Astrocyte (in vitro differentiated cells and primary cell): ENCODE measurements at regions not wholly inside any gene's neighbourhood (a gene's known extent, or its start where the extent isn't known, plus 50 kb on each side); places are given as distances from the start of the nearest gene placed in this dataset.

ENCODE experiments used
- DNase-seq: peaks from one replicate; pipeline ENCODE4 v3.0.0-alpha.2; 2010; ENCODE audit warnings: low read depth
- FAIRE-seq: peaks from 2 replicates; lab custom pipeline; 2011; peaks lifted over from hg19 to GRCh38; lab: Jason Lieb, UNC
- H2AFZ ChIP-seq: 2 replicates; pipeline ENCODE4 v1.6.0; 2012; ENCODE audit warnings: low read depth, low read length, inconsistent platforms
- H3K27ac ChIP-seq: 2 replicates; pipeline ENCODE4 v1.5.1; 2011; ENCODE audit warnings: low read depth, low read length, inconsistent platforms
- H3K27me3 ChIP-seq: 2 replicates; pipeline ENCODE4 v1.6.0; 2011; ENCODE audit warnings: low read length, inconsistent platforms; ENCODE audit not compliant: insufficient read depth
- H3K36me3 ChIP-seq: 2 replicates; pipeline ENCODE4 v1.5.1; 2011; ENCODE audit warnings: low read length, inconsistent platforms; ENCODE audit not compliant: insufficient read depth
- H3K4me1 ChIP-seq: 2 replicates; pipeline ENCODE4 v1.5.1; 2011; ENCODE audit warnings: low read length, inconsistent platforms; ENCODE audit not compliant: insufficient read depth
- H3K4me2 ChIP-seq: 2 replicates; pipeline ENCODE4 v1.6.0; 2012; ENCODE audit warnings: low read length, inconsistent platforms
- H3K4me3 ChIP-seq: 2 replicates; pipeline ENCODE4 v1.5.1; 2011; ENCODE audit warnings: low read depth, mild to moderate bottlenecking, low read length, inconsistent platforms; ENCODE audit not compliant: insufficient read depth
- H3K79me2 ChIP-seq: 2 replicates; pipeline ENCODE4 v1.6.0; 2012; ENCODE audit warnings: mild to moderate bottlenecking, low read length, inconsistent platforms; ENCODE audit not compliant: insufficient read depth
- H3K9ac ChIP-seq: 2 replicates; pipeline ENCODE4 v1.6.0; 2012; ENCODE audit warnings: mild to moderate bottlenecking, low read length, inconsistent platforms
- H3K9me3 ChIP-seq: 2 replicates; pipeline ENCODE4 v1.5.1; 2012; ENCODE audit warnings: low read depth, mild to moderate bottlenecking, low read length, inconsistent platforms; ENCODE audit not compliant: insufficient read depth
- H4K20me1 ChIP-seq: 2 replicates; pipeline ENCODE4 v1.6.0; 2012; ENCODE audit warnings: low read length, inconsistent platforms; ENCODE audit not compliant: insufficient read depth
- H3K27ac Mint-ChIP-seq: one replicate; pipeline ENCODE4 v1.8.0; 2021; ENCODE audit warnings: mild to moderate bottlenecking, mixed read lengths; ENCODE audit not compliant: unreplicated experiment
- H3K27me3 Mint-ChIP-seq: one replicate; pipeline ENCODE4 v1.8.0; 2021; ENCODE audit warnings: low read depth, mixed read lengths; ENCODE audit not compliant: unreplicated experiment
- H3K36me3 Mint-ChIP-seq: one replicate; pipeline ENCODE4 v1.8.0; 2021; ENCODE audit warnings: low read depth, mixed read lengths; ENCODE audit not compliant: unreplicated experiment
- H3K4me1 Mint-ChIP-seq: one replicate; pipeline ENCODE4 v1.8.0; 2021; ENCODE audit warnings: low read depth, mixed read lengths; ENCODE audit not compliant: unreplicated experiment
- H3K4me3 Mint-ChIP-seq: one replicate; pipeline ENCODE4 v1.8.0; 2021; ENCODE audit warnings: mild to moderate bottlenecking, moderate library complexity, mixed read lengths; ENCODE audit not compliant: unreplicated experiment
- H3K9me3 Mint-ChIP-seq: one replicate; pipeline ENCODE4 v1.8.0; 2021; ENCODE audit warnings: mild to moderate bottlenecking, mixed read lengths; ENCODE audit not compliant: unreplicated experiment
- EZH2 ChIP-seq: IDR thresholded peaks from 2 replicates; pipeline ENCODE4 v1.6.1; 2012; ENCODE audit warnings: mild to moderate bottlenecking, low read length, inconsistent platforms; ENCODE audit not compliant: insufficient read depth
- TF ChIP-seq, protein P1 (sequence below): IDR thresholded peaks from 2 replicates; pipeline ENCODE4 v1.5.1; 2011; ENCODE audit warnings: low read depth, mild to moderate bottlenecking, inconsistent platforms, low read length, moderate library complexity; ENCODE audit not compliant: insufficient read depth

- Histone ChIP-seq H3K27ac (no peak overlapping the region), H2AFZ (no peak overlapping the region), H3K79me2 (no peaks in the 10 kb centered on the region), H3K27me3 (no peaks in the 10 kb centered on the region), H3K4me3 (no peak overlapping the region), H3K9ac (no peak overlapping the region), H3K9me3 (no peaks in the 10 kb centered on the region), H4K20me1 (no peaks in the 10 kb centered on the region), H3K4me1 (peaks cover 4% of the 10 kb centered on the region), H3K4me2 (no peak overlapping the region), H3K36me3 (no peaks in the 10 kb centered on the region)
- no peaks in the 10 kb centered on the region for H3K36me3 Mint-ChIP-seq
- no peak overlapping the region for H3K27ac Mint-ChIP-seq
- FAIRE-seq (no peak), DNase-seq (no peak)
- no peaks in the 10 kb centered on the region for H3K27me3 Mint-ChIP-seq
- TF ChIP-seq EZH2: no peak
- TF ChIP-seq, protein P1, sequence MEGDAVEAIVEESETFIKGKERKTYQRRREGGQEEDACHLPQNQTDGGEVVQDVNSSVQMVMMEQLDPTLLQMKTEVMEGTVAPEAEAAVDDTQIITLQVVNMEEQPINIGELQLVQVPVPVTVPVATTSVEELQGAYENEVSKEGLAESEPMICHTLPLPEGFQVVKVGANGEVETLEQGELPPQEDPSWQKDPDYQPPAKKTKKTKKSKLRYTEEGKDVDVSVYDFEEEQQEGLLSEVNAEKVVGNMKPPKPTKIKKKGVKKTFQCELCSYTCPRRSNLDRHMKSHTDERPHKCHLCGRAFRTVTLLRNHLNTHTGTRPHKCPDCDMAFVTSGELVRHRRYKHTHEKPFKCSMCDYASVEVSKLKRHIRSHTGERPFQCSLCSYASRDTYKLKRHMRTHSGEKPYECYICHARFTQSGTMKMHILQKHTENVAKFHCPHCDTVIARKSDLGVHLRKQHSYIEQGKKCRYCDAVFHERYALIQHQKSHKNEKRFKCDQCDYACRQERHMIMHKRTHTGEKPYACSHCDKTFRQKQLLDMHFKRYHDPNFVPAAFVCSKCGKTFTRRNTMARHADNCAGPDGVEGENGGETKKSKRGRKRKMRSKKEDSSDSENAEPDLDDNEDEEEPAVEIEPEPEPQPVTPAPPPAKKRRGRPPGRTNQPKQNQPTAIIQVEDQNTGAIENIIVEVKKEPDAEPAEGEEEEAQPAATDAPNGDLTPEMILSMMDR: no peak
- no peaks in the 10 kb centered on the region for H3K9me3 Mint-ChIP-seq
- peaks cover 3% of the 10 kb centered on the region for H3K4me1 Mint-ChIP-seq
- no peak overlapping the region for H3K4me3 Mint-ChIP-seq
Observed at GRCh38 chr6:134712311-134712710, 237.6 kb downstream of the ALDH8A1 start.

DNA sequence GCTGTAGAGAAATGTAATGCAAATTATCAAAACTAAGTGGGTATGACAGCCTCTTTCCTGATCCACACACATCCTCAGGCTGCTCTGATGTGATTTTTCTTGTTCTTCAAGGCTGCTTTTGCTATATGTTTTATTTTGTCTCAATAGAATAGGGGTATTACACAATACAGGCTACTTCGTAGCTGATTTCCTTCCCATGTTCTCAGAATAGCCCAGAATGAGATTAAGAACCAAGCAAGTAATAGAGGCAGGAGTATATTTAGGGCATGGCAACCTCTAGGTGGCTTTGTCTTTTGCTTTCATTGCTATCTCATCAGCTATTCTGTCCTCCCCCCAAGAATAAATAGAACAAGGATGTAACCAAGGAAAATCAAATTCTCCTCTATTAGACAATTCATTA lies 241.8 kb downstream of the ALDH8A1 start:
- Histone ChIP-seq H2AFZ (no peak overlapping the region), H3K9ac (no peak overlapping the region), H4K20me1 (no peaks in the 10 kb centered on the region), H3K4me3 (no peak overlapping the region), H3K27ac (no peak overlapping the region), H3K36me3 (no peaks in the 10 kb centered on the region), H3K27me3 (no peaks in the 10 kb centered on the region), H3K4me1 (peaks cover 8% of the 10 kb centered on the region), H3K4me2 (no peak overlapping the region), H3K9me3 (no peaks in the 10 kb centered on the region), H3K79me2 (no peaks in the 10 kb centered on the region)
- Mint-ChIP-seq H3K4me1 (peaks cover 9% of the 10 kb centered on the region), H3K27ac (no peak overlapping the region), H3K9me3 (no peaks in the 10 kb centered on the region), H3K36me3 (no peaks in the 10 kb centered on the region), H3K27me3 (no peaks in the 10 kb centered on the region), H3K4me3 (no peak overlapping the region)
- no peak for DNase-seq
- no peak for FAIRE-seq
- TF ChIP-seq EZH2: no peak
- TF ChIP-seq, protein P1: no peak

DNA sequence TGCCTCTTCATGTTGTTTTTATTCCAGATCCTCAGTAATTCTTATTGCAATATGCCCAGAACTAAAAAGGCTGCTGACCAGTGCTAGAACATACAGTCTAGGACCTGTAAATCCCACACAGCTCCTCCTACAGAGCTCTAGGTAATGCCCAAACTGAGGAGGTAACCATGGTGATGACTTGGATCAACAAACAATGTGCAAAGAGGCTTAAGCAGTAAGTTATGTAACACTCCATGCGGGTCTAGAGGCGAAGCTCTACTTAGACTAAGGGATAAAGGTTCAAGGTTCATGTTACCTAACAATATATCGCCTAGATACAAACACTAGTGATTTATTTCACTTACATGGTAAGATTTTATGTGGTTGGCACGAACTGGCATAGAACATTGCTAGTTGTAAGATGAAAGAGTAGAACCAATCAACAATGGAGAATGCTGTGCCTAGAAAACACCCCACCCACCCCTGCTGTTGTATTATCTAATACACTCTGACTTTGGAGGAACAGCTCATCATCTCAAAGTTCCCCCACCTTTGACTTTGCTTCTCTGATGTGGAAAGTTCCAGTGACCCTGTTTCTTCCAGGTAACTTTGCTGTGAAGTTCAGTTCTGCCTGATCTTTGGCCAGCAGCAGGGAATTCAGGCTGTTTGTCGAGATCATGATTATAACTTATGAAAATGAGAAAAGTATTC lies 242.4 kb downstream of the ALDH8A1 start:
- no peaks in the 10 kb centered on the region for H3K9me3 ChIP-seq
- H3K27ac ChIP-seq: peak overlapping the region; percentile 44
- H3K27me3 ChIP-seq: no peaks in the 10 kb centered on the region
- FAIRE-seq (peak; percentile 63), DNase-seq (peak; percentile 62)
- H3K27ac Mint-ChIP-seq: peak overlapping the region; percentile 53
- no peaks in the 10 kb centered on the region for H4K20me1 ChIP-seq
- H3K4me1 Mint-ChIP-seq: peaks cover 9% of the 10 kb centered on the region
- TF ChIP-seq, protein P1: no peak
- no peak for TF ChIP-seq EZH2
- H3K4me1 ChIP-seq: peaks cover 8% of the 10 kb centered on the region
- H3K27me3 Mint-ChIP-seq: peaks cover under 1% of the 10 kb centered on the region
- H3K4me2 ChIP-seq: peak overlapping the region; percentile 58
- no peak overlapping the region for H3K4me3 ChIP-seq
- H3K4me3 Mint-ChIP-seq: no peak overlapping the region
- H3K9ac ChIP-seq: peak overlapping the region; percentile 48
- H2AFZ ChIP-seq: no peak overlapping the region
- no peaks in the 10 kb centered on the region for H3K9me3 Mint-ChIP-seq
- H3K79me2 ChIP-seq: no peaks in the 10 kb centered on the region
- no peaks in the 10 kb centered on the region for H3K36me3 Mint-ChIP-seq
- H3K36me3 ChIP-seq: no peaks in the 10 kb centered on the region
